ENCODE measurements at regions not wholly inside any gene's neighbourhood (a gene's known extent, or its start where the extent isn't known, plus 50 kb on each side); places are given as distances from the start of the nearest gene placed in this dataset.
"Not testable (repeated sequence)": the region's sequence is repeated elsewhere in the genome, so short reads cannot be mapped to it uniquely, and the experiment has no call there.

- TF ChIP-seq CTCF (IDR thresholded peaks at IDR 0.05); POLR2AphosphoS5 (IDR thresholded peaks at IDR 0.05); POLR2A (IDR thresholded peaks at IDR 0.05; ENCODE audit: low read depth); EP300 (IDR thresholded peaks at IDR 0.05): not testable (repeated sequence)
Measured at GRCh38 chr9:42782201-42782600, 598.7 kb downstream of the SPATA31A6 start.

All from esophagus muscularis mucosa (tissue), 4 donors.